Kidney (tissue), 13 donors: ENCODE measurements at regions not wholly inside any gene's neighbourhood (a gene's known extent, or its start where the extent isn't known, plus 50 kb on each side); places are given as distances from the start of the nearest gene placed in this dataset.

Source experiments
- DNase-seq, 5 donors: peaks; one replicate each; pipeline ENCODE4 v3.0.0-alpha.2; 2013 to 2020
- FAIRE-seq: peaks from 2 replicates; lab custom pipeline; 2012; peaks lifted over from hg19 to GRCh38; lab: Jason Lieb, UNC
- H3K27ac ChIP-seq, 2 donors: one replicate each; pipeline ENCODE4 v1.7.0; 2013; ENCODE audit warnings: low read depth in 2 of 2, low read length in 2 of 2, inconsistent platforms in 1 of 2
- H3K27me3 ChIP-seq: one replicate; pipeline ENCODE4 v1.7.1; 2013; ENCODE audit warnings: low read length, inconsistent platforms; ENCODE audit not compliant: control insufficient read depth, insufficient read depth
- H3K36me3 ChIP-seq, 3 donors: one replicate each; pipeline versions ENCODE4 v1.7.0 to v1.7.1; 2013; ENCODE audit warnings: low read length in 3 of 3, control low read depth in 1 of 3, inconsistent platforms in 1 of 3; ENCODE audit not compliant: insufficient read depth in 3 of 3, control insufficient read depth in 2 of 3
- H3K4me1 ChIP-seq, 3 donors: one replicate each; pipeline versions ENCODE4 v1.7.0 to v1.7.1; 2013; ENCODE audit warnings: low read length in 3 of 3, inconsistent platforms in 1 of 3, low read depth in 1 of 3; ENCODE audit not compliant: control insufficient read depth in 2 of 3, insufficient read depth in 2 of 3
- H3K4me3 ChIP-seq, 3 donors: one replicate each; pipeline versions ENCODE4 v1.7.0 to v1.8.1; 2013; ENCODE audit warnings: low read length in 3 of 3, control low read depth in 1 of 3, inconsistent platforms in 1 of 3
- H3K9ac ChIP-seq, 3 donors: one replicate each; pipeline versions ENCODE4 v1.7.0 to v1.7.1; 2013; ENCODE audit warnings: low read length in 3 of 3, control low read depth in 1 of 3, inconsistent platforms in 1 of 3
- H3K9me3 ChIP-seq, 3 donors: one replicate each; pipeline versions ENCODE4 v1.7.0 to v1.7.1; 2013; ENCODE audit warnings: low read length in 3 of 3, control low read depth in 1 of 3, inconsistent platforms in 1 of 3; ENCODE audit not compliant: control insufficient read depth in 2 of 3, insufficient read depth in 1 of 3
- CTCF ChIP-seq: IDR thresholded peaks from 3 replicates; pipeline ENCODE4 v1.5.1; 2012; ENCODE audit warnings: mild to moderate bottlenecking, moderate library complexity, borderline replicate concordance; ENCODE audit not compliant: insufficient read depth; ENCODE audit errors: extremely low read depth
- intact Hi-C: fragments of 100-400 bp; cut with DNase I; formaldehyde crosslinking; loops from one replicate; pipeline ENCODE4 v1.11.1; 2022
- donor health status: control.
- donor health status: control.
- donor health status: control.
- donor health status: control.
- donor health status: control.
- donor health status: DM: yes; HTN: yes; CAD: no.
- donor health status: Normal renal cell carcinoma (clear cell type).

GRCh38 chr2:239693330-239693729 lies 292.5 kb upstream of the HDAC4 start:
- intact Hi-C loops, result no loop called here
- H3K36me3 ChIP-seq, result no peaks in the 10 kb centered on the region
- no peak for TF ChIP-seq CTCF
- H3K9me3 ChIP-seq, result no peaks in the 10 kb centered on the region
- FAIRE-seq (no peak), DNase-seq (peak in 1 of 5 donors; percentile 12)
- H3K9ac ChIP-seq, result no peak overlapping the region
- H3K27ac ChIP-seq, result no peak overlapping the region
- no peak overlapping the region for H3K4me3 ChIP-seq
- no peaks in the 10 kb centered on the region for H3K27me3 ChIP-seq
- no peaks in the 10 kb centered on the region for H3K4me1 ChIP-seq

- Histone ChIP-seq H3K27me3 (no peaks in the 10 kb centered on the region), H3K4me3 (no peak overlapping the region), H3K9me3 (no peaks in the 10 kb centered on the region), H3K9ac (no peak overlapping the region), H3K36me3 (no peaks in the 10 kb centered on the region), H3K4me1 (peaks cover 0 to 2% (median 0%) of the 10 kb centered on the region in 3 donors), H3K27ac (no peak overlapping the region)
- intact Hi-C loops, result no loop called here
- FAIRE-seq (no peak), DNase-seq (peak in 1 of 5 donors; percentile 15)
- no peak for TF ChIP-seq CTCF
These were observed 292.1 kb upstream of the HDAC4 start for GRCh38 chr2:239692919-239693318.

GRCh38 chr2:239692362-239692851 lies 291.6 kb upstream of the HDAC4 start:
- TF ChIP-seq CTCF, result no peak
- FAIRE-seq, result no peak
- Histone ChIP-seq H3K9ac (no peak overlapping the region), H3K4me1 (peaks cover 0 to 2% (median 0%) of the 10 kb centered on the region in 3 donors), H3K4me3 (no peak overlapping the region), H3K36me3 (no peaks in the 10 kb centered on the region), H3K9me3 (no peaks in the 10 kb centered on the region), H3K27ac (no peak overlapping the region), H3K27me3 (no peaks in the 10 kb centered on the region)
- intact Hi-C loops, result no loop called here
- peak in 4 of 5 donors; percentile 61 to 82 (median 79) for DNase-seq

GRCh38 chr2:239691720-239692119 lies 290.9 kb upstream of the HDAC4 start:
- Histone ChIP-seq H3K27me3 (no peaks in the 10 kb centered on the region), H3K9ac (no peak overlapping the region), H3K4me1 (peaks cover 0 to 2% (median 0%) of the 10 kb centered on the region in 3 donors), H3K9me3 (no peaks in the 10 kb centered on the region), H3K4me3 (no peak overlapping the region), H3K27ac (no peak overlapping the region), H3K36me3 (no peaks in the 10 kb centered on the region)
- DNase-seq, result peak in 1 of 5 donors; percentile 23
- FAIRE-seq, result no peak
- no peak for TF ChIP-seq CTCF
- intact Hi-C loops, result no loop called here
